ENCODE measurements at regions not wholly inside any gene's neighbourhood (a gene's known extent, or its start where the extent isn't known, plus 50 kb on each side); places are given as distances from the start of the nearest gene placed in this dataset.

DNA sequence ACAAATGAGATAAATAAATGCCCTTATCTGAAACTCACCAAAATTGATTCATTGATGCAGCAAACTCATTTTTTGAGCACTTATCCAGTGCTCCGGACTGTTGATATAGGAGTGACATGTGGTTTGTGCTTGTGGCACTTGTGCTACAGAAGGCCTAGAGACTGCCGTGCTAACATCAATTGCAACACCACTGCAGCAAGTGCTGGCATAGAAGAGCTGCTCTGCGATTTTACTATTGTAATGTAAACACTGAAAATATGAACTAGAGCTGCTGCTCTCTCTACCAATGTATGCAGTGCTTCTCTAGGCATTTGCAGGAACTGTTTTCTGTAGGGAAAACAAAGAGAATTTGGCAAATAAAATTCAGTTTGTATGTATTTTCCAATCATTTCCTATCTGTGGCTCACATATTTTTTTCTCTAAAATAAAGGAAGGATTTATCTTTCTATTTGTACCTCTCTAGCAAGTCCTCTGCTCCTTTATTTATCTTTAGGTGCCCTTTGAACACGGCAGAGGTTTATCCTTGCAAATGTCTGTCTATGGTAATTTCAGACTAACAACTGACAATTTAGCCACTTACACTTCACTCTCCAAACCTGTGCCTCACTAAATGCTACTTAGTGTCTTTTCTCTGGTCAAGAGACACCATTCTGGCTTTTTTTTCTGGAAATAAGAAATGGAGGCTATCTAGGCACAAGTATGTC, 409.5 kb upstream of the ADGRL2 start:
- TF ChIP-seq, protein P1, sequence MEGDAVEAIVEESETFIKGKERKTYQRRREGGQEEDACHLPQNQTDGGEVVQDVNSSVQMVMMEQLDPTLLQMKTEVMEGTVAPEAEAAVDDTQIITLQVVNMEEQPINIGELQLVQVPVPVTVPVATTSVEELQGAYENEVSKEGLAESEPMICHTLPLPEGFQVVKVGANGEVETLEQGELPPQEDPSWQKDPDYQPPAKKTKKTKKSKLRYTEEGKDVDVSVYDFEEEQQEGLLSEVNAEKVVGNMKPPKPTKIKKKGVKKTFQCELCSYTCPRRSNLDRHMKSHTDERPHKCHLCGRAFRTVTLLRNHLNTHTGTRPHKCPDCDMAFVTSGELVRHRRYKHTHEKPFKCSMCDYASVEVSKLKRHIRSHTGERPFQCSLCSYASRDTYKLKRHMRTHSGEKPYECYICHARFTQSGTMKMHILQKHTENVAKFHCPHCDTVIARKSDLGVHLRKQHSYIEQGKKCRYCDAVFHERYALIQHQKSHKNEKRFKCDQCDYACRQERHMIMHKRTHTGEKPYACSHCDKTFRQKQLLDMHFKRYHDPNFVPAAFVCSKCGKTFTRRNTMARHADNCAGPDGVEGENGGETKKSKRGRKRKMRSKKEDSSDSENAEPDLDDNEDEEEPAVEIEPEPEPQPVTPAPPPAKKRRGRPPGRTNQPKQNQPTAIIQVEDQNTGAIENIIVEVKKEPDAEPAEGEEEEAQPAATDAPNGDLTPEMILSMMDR (IDR thresholded peaks at IDR 0.05): no peak
- TF ChIP-seq POLR2A (IDR thresholded peaks at IDR 0.05): no peak

All from adrenal gland (tissue), 5 donors.